Activated CD8-positive, alpha-beta memory T cell treated with anti-CD3 and anti-CD28 coated beads for 48 hours (primary cell): ENCODE measurements at regions not wholly inside any gene's neighbourhood (a gene's known extent, or its start where the extent isn't known, plus 50 kb on each side); places are given as distances from the start of the nearest gene placed in this dataset.

Source experiments
- DNase-seq, 3 experiments: peaks; one replicate each; pipeline ENCODE4 v3.0.0-alpha.2; 2020; ENCODE audit warnings: low read depth in 2 of 3, low spot score in 2 of 3

GRCh38 chr19:31096062-31096830 lies 253.0 kb downstream of the TSHZ3 start:
- no peak for DNase-seq

GRCh38 chr19:31095100-31095804 lies 254.0 kb downstream of the TSHZ3 start:
- no peak for DNase-seq

GRCh38 chr19:31092274-31092673 lies 257.0 kb downstream of the TSHZ3 start:
- DNase-seq, result no peak

GRCh38 chr19:31089681-31090080 lies 259.6 kb downstream of the TSHZ3 start:
- DNase-seq, result no peak

- no peak for DNase-seq
Observed at GRCh38 chr19:31085125-31085524, 264.1 kb downstream of the TSHZ3 start.

GRCh38 chr19:31083105-31083504 lies 266.1 kb downstream of the TSHZ3 start:
- no peak for DNase-seq

- no peak for DNase-seq
Observed at GRCh38 chr19:31075146-31075655, 274.0 kb downstream of the TSHZ3 start.

- DNase-seq, result no peak
Observed at GRCh38 chr19:31074199-31075125, 274.8 kb downstream of the TSHZ3 start.

GRCh38 chr19:31073485-31074198 lies 275.6 kb downstream of the TSHZ3 start:
- DNase-seq, result no peak

- DNase-seq, result no peak
Observed at GRCh38 chr19:31072451-31072850, 276.8 kb downstream of the TSHZ3 start.

- no peak for DNase-seq
Observed at GRCh38 chr19:31071136-31071855, 277.9 kb downstream of the TSHZ3 start.

- no peak for DNase-seq
Observed at GRCh38 chr19:31070146-31071065, 278.8 kb downstream of the TSHZ3 start.

- DNase-seq, result no peak
Observed at GRCh38 chr19:31068268-31068667, 281.0 kb downstream of the TSHZ3 start.

- no peak for DNase-seq
Observed at GRCh38 chr19:31066385-31066784, 282.9 kb downstream of the TSHZ3 start.

GRCh38 chr19:31064491-31064890 lies 284.7 kb downstream of the TSHZ3 start:
- DNase-seq, result no peak

- DNase-seq, result no peak
Observed at GRCh38 chr19:31058676-31059340, 290.4 kb downstream of the TSHZ3 start.

GRCh38 chr19:31057476-31057875 lies 291.8 kb downstream of the TSHZ3 start:
- no peak for DNase-seq

GRCh38 chr19:31055454-31055853 lies 293.8 kb downstream of the TSHZ3 start:
- DNase-seq, result no peak
